Sigmoid colon (tissue), 6 donors: ENCODE measurements at regions not wholly inside any gene's neighbourhood (a gene's known extent, or its start where the extent isn't known, plus 50 kb on each side); places are given as distances from the start of the nearest gene placed in this dataset.

ENCODE experiments used
- DNase-seq: peaks from one replicate; pipeline ENCODE4 v3.0.0-alpha.2; 2019
- H3K27ac ChIP-seq, 4 donors: fragments of 200-600 bp; sonication (generic); one replicate each; pipeline ENCODE4 v1.5.1; 2016 to 2019; ENCODE audit warnings: mild to moderate bottlenecking in 1 of 4
- H3K27me3 ChIP-seq, 3 donors: fragments of 200-600 bp; sonication (generic); one replicate each; pipeline ENCODE4 v1.5.1; 2019; ENCODE audit warnings: mild to moderate bottlenecking in 1 of 3
- H3K36me3 ChIP-seq, 4 donors: fragments of 200-600 bp; sonication (generic); one replicate each; pipeline ENCODE4 v1.5.1; 2016 to 2019
- H3K4me1 ChIP-seq, 4 donors: fragments of 200-600 bp; sonication (generic); one replicate each; pipeline ENCODE4 v1.5.1; 2017 to 2019
- H3K4me3 ChIP-seq, 4 donors: fragments of 200-600 bp; sonication (generic); one replicate each; pipeline ENCODE4 v1.5.1; 2017 to 2019; ENCODE audit warnings: mild to moderate bottlenecking in 2 of 4, moderate library complexity in 1 of 4
- H3K9me3 ChIP-seq, 4 donors: fragments of 200-600 bp in 3 of 4; sonication (generic) in 3 of 4; one replicate each; pipeline versions ENCODE4 v1.5.1 to v1.6.1; 2013 to 2019
- EP300 ChIP-seq, 4 donors: sonication (generic); formaldehyde crosslinking; IDR thresholded peaks; one replicate each; pipeline ENCODE4 v1.6.1; 2017; ENCODE audit warnings: antibody characterized with exemption in 4 of 4
- POLR2A ChIP-seq, 2 donors: fragments of 450-650 bp; IDR thresholded peaks; one replicate each; pipeline ENCODE4 v1.6.1; 2016; ENCODE audit warnings: antibody characterized with exemption in 2 of 2, mild to moderate bottlenecking in 2 of 2, moderate library complexity in 2 of 2
- POLR2AphosphoS5 ChIP-seq, 4 donors: sonication (generic); formaldehyde crosslinking; IDR thresholded peaks; one replicate each; pipeline ENCODE4 v1.6.1; 2017; ENCODE audit warnings: antibody characterized with exemption in 4 of 4
- WGBS, 2 donors: extraction: QIAGEN DNeasy Blood & Tissue Kit; methylation state at CpG; one replicate each; pipeline ENCODE4 v1.1.7; 2013; 5-methylcytosine and 5-hydroxymethylcytosine counted together
- intact Hi-C: fragments of 100-400 bp; cut with DNase I; formaldehyde crosslinking; loops from one replicate; pipeline ENCODE4 v1.15.1; 2023
- TF ChIP-seq, protein P1 (sequence below), 4 experiments: fragments of 450-650 bp in 3 of 4; fragments of 200-600 bp in 1 of 4; IDR thresholded peaks; one replicate each; pipeline ENCODE4 v1.5.1; 2016 to 2019; ENCODE audit warnings: antibody characterized with exemption in 4 of 4, mild to moderate bottlenecking in 3 of 4, moderate library complexity in 2 of 4
- donor health status: healthy with polysubstance abuse.
- donor health status: healthy.

DNA sequence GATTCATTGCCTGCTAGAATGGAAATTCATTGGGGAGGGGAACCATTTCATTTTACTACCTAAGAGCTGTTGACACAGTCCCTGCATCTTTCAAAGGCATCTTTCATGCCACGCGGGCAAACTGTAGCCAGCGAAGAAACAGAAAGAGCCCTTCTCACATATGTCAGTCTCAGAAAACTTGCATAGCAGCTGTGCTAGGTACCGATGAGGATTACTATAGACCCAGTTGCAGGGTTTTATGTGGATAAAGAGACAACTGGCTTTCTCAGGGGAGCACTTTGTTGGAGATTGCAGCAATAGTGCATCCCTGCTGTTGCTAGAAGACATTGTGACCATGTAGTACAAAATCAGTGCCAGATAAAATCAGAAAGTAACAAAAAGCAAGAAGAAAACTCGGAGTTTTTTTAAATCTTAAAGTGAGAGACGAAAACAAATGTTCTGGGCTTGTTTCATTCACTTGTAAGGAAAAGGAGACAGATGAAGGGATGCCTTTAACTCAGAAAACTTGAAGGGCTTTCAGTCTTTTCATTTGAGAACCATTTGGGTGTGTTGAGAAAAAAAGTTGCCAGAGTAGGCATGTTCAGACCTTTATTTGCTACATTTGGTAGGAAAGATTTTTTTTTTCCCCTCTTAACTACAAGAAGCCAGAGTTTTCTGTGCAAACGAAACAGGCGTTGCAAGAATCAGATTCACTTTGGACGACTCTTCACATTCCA is 804.1 kb downstream of the USP25 start:
- H3K9me3 ChIP-seq = peaks cover 0 to 2% (median 0%) of the 10 kb centered on the region in 4 donors
- intact Hi-C loops = loop anchor here (10.0 kb wide), 2 partner anchors 51 to 109 kb away; no protein-coding TSS in a partner anchor
- no peak for DNase-seq
- WGBS, 2 donors = 54 to 69% methylated on average over 9 of the region's 9 CpGs
- H3K27me3 ChIP-seq = no peaks in the 10 kb centered on the region
- H3K27ac ChIP-seq = peak overlapping the region; percentile 75 to 79 (median 78)
- peak overlapping the region; percentile 21 to 42 (median 39) for H3K4me3 ChIP-seq
- no peaks in the 10 kb centered on the region for H3K36me3 ChIP-seq
- TF ChIP-seq POLR2A (IDR thresholded peaks at IDR 0.05) (no peak), POLR2AphosphoS5 (IDR thresholded peaks at IDR 0.05) (no peak), EP300 (IDR thresholded peaks at IDR 0.05) (no peak)
- TF ChIP-seq, protein P1, sequence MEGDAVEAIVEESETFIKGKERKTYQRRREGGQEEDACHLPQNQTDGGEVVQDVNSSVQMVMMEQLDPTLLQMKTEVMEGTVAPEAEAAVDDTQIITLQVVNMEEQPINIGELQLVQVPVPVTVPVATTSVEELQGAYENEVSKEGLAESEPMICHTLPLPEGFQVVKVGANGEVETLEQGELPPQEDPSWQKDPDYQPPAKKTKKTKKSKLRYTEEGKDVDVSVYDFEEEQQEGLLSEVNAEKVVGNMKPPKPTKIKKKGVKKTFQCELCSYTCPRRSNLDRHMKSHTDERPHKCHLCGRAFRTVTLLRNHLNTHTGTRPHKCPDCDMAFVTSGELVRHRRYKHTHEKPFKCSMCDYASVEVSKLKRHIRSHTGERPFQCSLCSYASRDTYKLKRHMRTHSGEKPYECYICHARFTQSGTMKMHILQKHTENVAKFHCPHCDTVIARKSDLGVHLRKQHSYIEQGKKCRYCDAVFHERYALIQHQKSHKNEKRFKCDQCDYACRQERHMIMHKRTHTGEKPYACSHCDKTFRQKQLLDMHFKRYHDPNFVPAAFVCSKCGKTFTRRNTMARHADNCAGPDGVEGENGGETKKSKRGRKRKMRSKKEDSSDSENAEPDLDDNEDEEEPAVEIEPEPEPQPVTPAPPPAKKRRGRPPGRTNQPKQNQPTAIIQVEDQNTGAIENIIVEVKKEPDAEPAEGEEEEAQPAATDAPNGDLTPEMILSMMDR (IDR thresholded peaks at IDR 0.05) = no peak
- H3K4me1 ChIP-seq = peaks cover 0 to 14% (median 9%) of the 10 kb centered on the region in 4 donors

DNA sequence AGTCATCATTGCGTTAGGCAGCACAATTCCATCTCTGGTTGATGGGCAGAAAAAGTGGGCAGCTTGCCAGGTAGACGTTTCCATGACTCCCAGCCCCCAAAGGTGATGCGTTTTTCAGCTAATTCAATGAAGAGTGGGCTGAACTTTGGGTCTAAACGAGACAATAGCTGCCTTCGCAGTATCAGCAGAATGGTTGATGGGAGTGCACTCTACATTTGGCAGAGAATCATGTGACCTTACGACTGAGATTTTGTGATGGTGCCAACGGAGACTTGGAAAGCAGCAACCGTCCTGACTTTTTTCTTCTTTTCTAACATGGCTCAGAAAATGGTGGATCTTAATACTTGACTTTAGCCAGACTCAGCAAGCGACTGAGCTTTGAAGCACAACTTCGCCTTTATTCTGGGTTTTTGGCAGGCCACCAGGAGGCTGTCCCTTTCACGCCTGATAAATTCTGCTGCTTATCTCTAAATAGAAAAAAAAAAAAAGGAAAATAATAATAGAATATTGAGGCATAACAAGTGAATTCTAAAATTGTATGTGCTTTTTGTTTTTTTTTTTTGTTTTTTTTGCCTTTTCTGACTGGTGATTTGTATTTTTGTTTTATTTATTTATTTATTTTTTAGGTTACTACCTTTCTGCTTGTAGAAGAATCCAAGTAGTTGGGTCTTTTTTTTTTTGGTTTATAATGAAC is 804.8 kb downstream of the USP25 start:
- peak; percentile 85 for DNase-seq
- TF ChIP-seq, protein P1 (IDR thresholded peaks at IDR 0.05) = no peak
- TF ChIP-seq POLR2AphosphoS5 (IDR thresholded peaks at IDR 0.05) (peak; percentile 30 to 69 (median 54)), EP300 (IDR thresholded peaks at IDR 0.05) (peak in 1 of 4 donors; percentile 16), POLR2A (IDR thresholded peaks at IDR 0.05) (no peak)
- Histone ChIP-seq H3K9me3 (peaks cover 0 to 2% (median 0%) of the 10 kb centered on the region in 4 donors), H3K27me3 (no peaks in the 10 kb centered on the region), H3K4me3 (peak overlapping the region; percentile 21 to 42 (median 39)), H3K4me1 (peaks cover 0 to 14% (median 9%) of the 10 kb centered on the region in 4 donors), H3K36me3 (no peaks in the 10 kb centered on the region), H3K27ac (peak overlapping the region; percentile 75 to 79 (median 78))
- intact Hi-C loops = loop anchor here (10.0 kb wide), 2 partner anchors 50 to 110 kb away; no protein-coding TSS in a partner anchor
- WGBS, 2 donors = 71% methylated on average over 11 of the region's 11 CpGs

DNA sequence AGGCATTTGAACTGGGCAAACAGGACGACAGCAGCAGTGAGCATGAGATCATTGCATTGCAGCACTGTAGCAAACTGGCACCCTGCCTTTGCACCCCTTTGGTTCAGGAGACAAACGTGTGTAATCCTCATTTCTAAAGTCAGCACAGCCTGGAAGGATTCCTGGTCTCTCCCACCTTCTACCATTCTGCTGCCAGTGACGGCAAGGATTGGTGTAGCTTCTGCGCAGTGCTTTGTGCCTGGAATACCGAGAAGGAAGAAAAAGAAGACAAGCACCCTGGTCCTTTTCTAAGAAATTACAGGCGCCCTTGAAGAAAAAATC is 805.3 kb downstream of the USP25 start:
- Histone ChIP-seq H3K4me3 (peak overlapping the region; percentile 21 to 42 (median 39)), H3K27ac (peak overlapping the region; percentile 75 to 79 (median 78)), H3K36me3 (no peaks in the 10 kb centered on the region), H3K27me3 (no peaks in the 10 kb centered on the region), H3K9me3 (peaks cover 0 to 2% (median 0%) of the 10 kb centered on the region in 4 donors), H3K4me1 (peaks cover 0 to 14% (median 9%) of the 10 kb centered on the region in 4 donors)
- peak in 3 of 4 donors; percentile 11 to 60 (median 25) for TF ChIP-seq POLR2AphosphoS5 (IDR thresholded peaks at IDR 0.05)
- TF ChIP-seq, protein P1 (IDR thresholded peaks at IDR 0.05) = no peak
- intact Hi-C loops = loop anchor here (10.0 kb wide), 2 partner anchors 50 to 110 kb away; no protein-coding TSS in a partner anchor
- peak; percentile 93 for DNase-seq
- WGBS, 2 donors = 66 to 75% methylated on average over 6 of the region's 6 CpGs

DNA sequence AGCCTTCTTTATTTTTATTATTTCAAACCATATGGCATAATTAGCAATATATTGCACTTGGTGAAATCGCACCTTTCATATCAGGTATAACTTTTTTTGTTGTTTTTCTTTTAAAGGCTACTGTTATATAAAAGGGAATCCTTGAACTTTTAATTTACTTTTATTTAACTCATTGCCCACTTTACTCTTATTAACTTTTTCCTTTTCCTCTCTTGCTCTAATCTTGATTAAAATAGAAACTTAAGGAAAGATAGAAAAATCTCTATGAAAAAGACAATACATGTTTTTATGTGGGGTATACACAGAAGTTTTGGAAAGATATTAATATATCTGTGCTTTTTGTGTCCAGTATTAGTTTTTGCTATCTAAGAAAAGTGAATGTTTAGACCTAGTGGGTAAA is 805.8 kb downstream of the USP25 start:
- Histone ChIP-seq H3K9me3 (peaks cover 0 to 2% (median 0%) of the 10 kb centered on the region in 4 donors), H3K4me3 (peak overlapping the region; percentile 21 to 42 (median 39)), H3K36me3 (no peaks in the 10 kb centered on the region), H3K27me3 (no peaks in the 10 kb centered on the region), H3K27ac (peak overlapping the region; percentile 75 to 79 (median 78)), H3K4me1 (peaks cover 0 to 14% (median 9%) of the 10 kb centered on the region in 4 donors)
- no peak for DNase-seq
- TF ChIP-seq EP300 (IDR thresholded peaks at IDR 0.05) (no peak), POLR2A (IDR thresholded peaks at IDR 0.05) (no peak), POLR2AphosphoS5 (IDR thresholded peaks at IDR 0.05) (no peak)
- TF ChIP-seq, protein P1 (IDR thresholded peaks at IDR 0.05) = no peak
- WGBS, 2 donors = 81 to 94% methylated on average over 1 of the region's 1 CpG
- intact Hi-C loops = loop anchor here (10.0 kb wide), 2 partner anchors 49 to 111 kb away; no protein-coding TSS in a partner anchor
